ENCODE measurements at regions not wholly inside any gene's neighbourhood (a gene's known extent, or its start where the extent isn't known, plus 50 kb on each side); places are given as distances from the start of the nearest gene placed in this dataset.

DNA sequence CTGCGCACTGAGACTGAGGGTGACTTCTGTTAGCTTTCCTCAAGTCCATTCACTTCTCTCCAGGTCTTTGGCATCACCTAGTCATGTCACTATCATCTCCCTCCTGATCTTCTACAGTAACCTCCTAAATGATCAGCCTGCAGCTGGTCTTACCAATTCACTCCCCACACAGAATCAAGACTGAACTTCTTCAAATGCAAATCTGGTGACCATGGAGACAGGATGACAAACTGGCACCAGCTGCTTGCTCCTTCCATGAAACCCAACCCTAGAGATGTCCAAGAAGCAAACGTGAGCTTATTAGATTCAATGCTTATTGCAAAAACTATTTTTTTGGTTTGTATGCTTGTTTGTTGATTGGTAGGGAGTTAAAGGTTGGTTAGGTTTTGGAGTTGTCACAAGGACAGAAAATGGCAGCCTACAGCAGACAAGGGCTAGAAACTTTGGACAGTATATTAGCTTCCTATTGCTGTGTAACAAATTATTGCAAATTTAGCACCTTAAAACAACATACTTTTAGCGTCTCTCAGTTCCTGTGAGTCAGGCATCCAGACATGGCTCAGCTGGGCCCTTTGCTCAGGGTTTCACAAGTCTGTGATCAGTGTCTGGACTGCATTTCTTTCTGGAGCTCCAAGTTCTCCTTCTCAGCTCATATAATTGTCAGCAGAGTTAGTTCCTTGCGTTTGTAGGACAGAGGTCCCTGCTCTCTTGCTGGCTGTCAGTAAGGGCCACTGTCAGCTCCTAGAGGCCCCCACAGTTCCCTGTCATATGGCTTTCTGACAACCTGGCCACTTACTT lies 53.3 kb upstream of the GJA8 start:
- TF ChIP-seq ISL1 (CRISPR knock-in tag; IDR thresholded peaks at IDR 0.05), result no peak
- no peak for TF ChIP-seq TSHZ2 (CRISPR knock-in tag; IDR thresholded peaks at IDR 0.05)
- TF ChIP-seq ESRRG (CRISPR knock-in tag; IDR thresholded peaks at IDR 0.05), result no peak
- TF ChIP-seq, protein P1, sequence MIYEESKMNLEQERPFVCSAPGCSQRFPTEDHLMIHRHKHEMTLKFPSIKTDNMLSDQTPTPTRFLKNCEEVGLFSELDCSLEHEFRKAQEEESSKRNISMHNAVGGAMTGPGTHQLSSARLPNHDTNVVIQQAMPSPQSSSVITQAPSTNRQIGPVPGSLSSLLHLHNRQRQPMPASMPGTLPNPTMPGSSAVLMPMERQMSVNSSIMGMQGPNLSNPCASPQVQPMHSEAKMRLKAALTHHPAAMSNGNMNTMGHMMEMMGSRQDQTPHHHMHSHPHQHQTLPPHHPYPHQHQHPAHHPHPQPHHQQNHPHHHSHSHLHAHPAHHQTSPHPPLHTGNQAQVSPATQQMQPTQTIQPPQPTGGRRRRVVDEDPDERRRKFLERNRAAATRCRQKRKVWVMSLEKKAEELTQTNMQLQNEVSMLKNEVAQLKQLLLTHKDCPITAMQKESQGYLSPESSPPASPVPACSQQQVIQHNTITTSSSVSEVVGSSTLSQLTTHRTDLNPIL (CRISPR knock-in tag; IDR thresholded peaks at IDR 0.05; ENCODE audit: low read depth), result no peak
- TF ChIP-seq ZC3H10 (CRISPR knock-in tag; IDR thresholded peaks at IDR 0.05), result no peak
- TF ChIP-seq ZFP30 (CRISPR knock-in tag; IDR thresholded peaks at IDR 0.05), result no peak
- TF ChIP-seq CSDC2 (CRISPR knock-in tag; IDR thresholded peaks at IDR 0.05), result no peak
- no peak for TF ChIP-seq CSRNP3 (CRISPR knock-in tag; IDR thresholded peaks at IDR 0.05)
- no peak for TF ChIP-seq ZNF70 (CRISPR knock-in tag; IDR thresholded peaks at IDR 0.05)
- no peak for TF ChIP-seq PATZ1 (CRISPR knock-in tag; IDR thresholded peaks at IDR 0.05; ENCODE audit: borderline replicate concordance)
- TF ChIP-seq ZNF565 (CRISPR knock-in tag; conservative IDR thresholded peaks at IDR 0.05; ENCODE audit: low read depth), result no peak
- no peak for TF ChIP-seq OSR1 (CRISPR knock-in tag; IDR thresholded peaks at IDR 0.05)
- TF ChIP-seq ZFP3 (CRISPR knock-in tag; IDR thresholded peaks at IDR 0.05), result no peak
- no peak for TF ChIP-seq BACH2 (CRISPR knock-in tag; IDR thresholded peaks at IDR 0.05; ENCODE audit: borderline replicate concordance)
- TF ChIP-seq RARB (CRISPR knock-in tag; IDR thresholded peaks at IDR 0.05), result no peak

GRCh38 chr1:147850737-147851136 lies 51.9 kb upstream of the GJA8 start:
- ATAC-seq, result no peak
- TF ChIP-seq CSRNP3 (CRISPR knock-in tag; IDR thresholded peaks at IDR 0.05) (no peak), PPARA (CRISPR knock-in tag; IDR thresholded peaks at IDR 0.05; ENCODE audit: borderline replicate concordance) (no peak), ZNF70 (CRISPR knock-in tag; IDR thresholded peaks at IDR 0.05) (no peak), SNAI2 (CRISPR knock-in tag; IDR thresholded peaks at IDR 0.05) (no peak), ISL1 (CRISPR knock-in tag; IDR thresholded peaks at IDR 0.05) (no peak), ZFP30 (CRISPR knock-in tag; IDR thresholded peaks at IDR 0.05) (no peak), CSDC2 (CRISPR knock-in tag; IDR thresholded peaks at IDR 0.05) (no peak), ZNF565 (CRISPR knock-in tag; conservative IDR thresholded peaks at IDR 0.05; ENCODE audit: low read depth) (no peak), PATZ1 (CRISPR knock-in tag; IDR thresholded peaks at IDR 0.05; ENCODE audit: borderline replicate concordance) (no peak), ZC3H10 (CRISPR knock-in tag; IDR thresholded peaks at IDR 0.05) (no peak), RARB (CRISPR knock-in tag; IDR thresholded peaks at IDR 0.05) (no peak), POU6F1 (CRISPR knock-in tag; IDR thresholded peaks at IDR 0.05; ENCODE audit: borderline replicate concordance, low read depth) (no peak), GLIS3 (CRISPR knock-in tag; IDR thresholded peaks at IDR 0.05) (no peak), TSHZ2 (CRISPR knock-in tag; IDR thresholded peaks at IDR 0.05) (no peak), ESRRG (CRISPR knock-in tag; IDR thresholded peaks at IDR 0.05) (no peak), ZNF8 (CRISPR knock-in tag; IDR thresholded peaks at IDR 0.05) (no peak), ZFP3 (CRISPR knock-in tag; IDR thresholded peaks at IDR 0.05) (no peak)
- TF ChIP-seq, protein P1 (CRISPR knock-in tag; IDR thresholded peaks at IDR 0.05; ENCODE audit: low read depth), result no peak

More for the DNA sequence above, 53.3 kb upstream of the GJA8 start:
- no peak for ATAC-seq
